ENCODE measurements at regions not wholly inside any gene's neighbourhood (a gene's known extent, or its start where the extent isn't known, plus 50 kb on each side); places are given as distances from the start of the nearest gene placed in this dataset.

DNA sequence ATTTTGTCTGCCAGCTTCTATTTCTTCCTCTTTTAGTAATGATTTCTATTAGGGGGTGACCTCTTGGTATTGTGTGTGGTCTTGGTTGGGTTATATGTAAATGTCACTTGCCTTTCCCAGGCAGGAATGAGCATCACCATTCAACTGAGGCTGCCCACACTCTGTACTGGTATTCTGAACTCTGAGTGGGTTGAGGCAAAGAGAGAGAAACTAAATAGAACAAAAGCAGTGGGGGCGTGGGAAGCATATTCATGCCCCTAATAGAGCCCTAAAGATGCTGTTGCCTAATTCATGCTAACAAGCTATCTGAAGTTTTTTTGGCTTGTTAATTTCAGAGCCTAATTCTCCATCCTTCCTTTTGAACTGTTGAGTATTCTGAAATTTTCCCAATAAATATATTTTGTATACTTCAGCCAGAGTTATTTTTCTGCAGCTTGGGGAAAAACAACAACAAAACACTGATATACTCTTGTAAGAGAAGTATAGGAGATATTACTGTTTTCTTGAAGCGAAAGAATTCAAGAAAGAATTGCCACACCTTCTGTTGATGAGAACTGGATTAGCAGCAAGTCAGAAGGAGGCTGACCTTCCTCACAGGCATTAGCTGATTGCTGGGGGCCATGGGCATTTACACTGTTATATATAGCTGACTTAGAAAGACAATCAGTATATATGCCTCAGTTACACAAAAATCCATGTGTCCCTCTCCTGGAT lies 315.8 kb upstream of the KLF12 start:
- TF ChIP-seq, protein P1, sequence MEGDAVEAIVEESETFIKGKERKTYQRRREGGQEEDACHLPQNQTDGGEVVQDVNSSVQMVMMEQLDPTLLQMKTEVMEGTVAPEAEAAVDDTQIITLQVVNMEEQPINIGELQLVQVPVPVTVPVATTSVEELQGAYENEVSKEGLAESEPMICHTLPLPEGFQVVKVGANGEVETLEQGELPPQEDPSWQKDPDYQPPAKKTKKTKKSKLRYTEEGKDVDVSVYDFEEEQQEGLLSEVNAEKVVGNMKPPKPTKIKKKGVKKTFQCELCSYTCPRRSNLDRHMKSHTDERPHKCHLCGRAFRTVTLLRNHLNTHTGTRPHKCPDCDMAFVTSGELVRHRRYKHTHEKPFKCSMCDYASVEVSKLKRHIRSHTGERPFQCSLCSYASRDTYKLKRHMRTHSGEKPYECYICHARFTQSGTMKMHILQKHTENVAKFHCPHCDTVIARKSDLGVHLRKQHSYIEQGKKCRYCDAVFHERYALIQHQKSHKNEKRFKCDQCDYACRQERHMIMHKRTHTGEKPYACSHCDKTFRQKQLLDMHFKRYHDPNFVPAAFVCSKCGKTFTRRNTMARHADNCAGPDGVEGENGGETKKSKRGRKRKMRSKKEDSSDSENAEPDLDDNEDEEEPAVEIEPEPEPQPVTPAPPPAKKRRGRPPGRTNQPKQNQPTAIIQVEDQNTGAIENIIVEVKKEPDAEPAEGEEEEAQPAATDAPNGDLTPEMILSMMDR (IDR thresholded peaks at IDR 0.05; ENCODE audit: low read depth, low read length, poor library complexity, severe bottlenecking) = no peak
- no peak for TF ChIP-seq EZH2phosphoT487 (IDR thresholded peaks at IDR 0.05; ENCODE audit: borderline replicate concordance, low read length)
